Stimulated activated CD4-positive, alpha-beta T cell treated with anti-CD3 and anti-CD28 coated beads, Interleukin-12 subunit alpha, Interleukin-12 subunit beta, amount 100 ng/mL, for 24 hours (primary cell): ENCODE measurements at regions not wholly inside any gene's neighbourhood (a gene's known extent, or its start where the extent isn't known, plus 50 kb on each side); places are given as distances from the start of the nearest gene placed in this dataset.
"Not testable (repeated sequence)": the region's sequence is repeated elsewhere in the genome, so short reads cannot be mapped to it uniquely, and the experiment has no call there.

Experiments used
- DNase-seq, 2 experiments: peaks; one replicate each; pipeline ENCODE4 v3.0.0-alpha.2; 2020; ENCODE audit warnings: low read depth in 2 of 2

DNA sequence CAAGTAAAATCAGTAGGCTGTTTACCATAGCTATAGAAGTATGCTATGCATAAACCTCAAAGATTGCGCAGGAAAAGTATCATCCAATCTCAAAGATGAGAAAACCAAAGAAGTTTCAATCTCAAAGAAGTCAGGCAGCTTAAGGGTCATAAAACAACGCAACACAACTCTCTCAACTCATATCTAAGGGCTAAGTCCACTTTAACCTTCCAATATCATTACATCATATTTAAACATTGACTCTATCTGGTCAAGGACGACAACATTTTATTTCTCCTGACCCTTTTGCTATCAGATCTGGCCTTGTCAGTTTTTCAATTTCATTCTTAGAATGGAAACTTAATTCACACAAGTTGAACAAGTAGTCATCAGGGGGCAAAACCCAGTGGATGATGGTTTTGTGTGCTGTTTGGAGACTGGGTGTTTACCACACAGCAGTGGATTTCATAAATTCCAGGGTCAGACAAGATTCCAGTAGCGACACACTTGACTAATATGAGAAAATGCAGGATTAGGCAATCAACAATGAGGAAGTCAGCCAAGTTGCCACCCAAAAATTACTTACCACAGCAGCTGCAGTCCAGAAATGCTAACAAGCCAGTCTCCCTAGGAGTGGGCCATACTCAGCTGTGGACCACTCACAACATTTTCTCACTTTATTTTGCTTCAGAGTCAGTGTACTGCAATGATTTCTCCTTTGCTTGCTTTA is 108.7 kb upstream of the NBPF26 start:
- DNase-seq = not testable (repeated sequence)

- not testable (repeated sequence) for DNase-seq
Measured at GRCh38 chr1:120617493-120617892, 106.3 kb upstream of the NBPF26 start.

GRCh38 chr1:120619867-120620692 is 103.7 kb upstream of the NBPF26 start:
- not testable (repeated sequence) for DNase-seq

DNA sequence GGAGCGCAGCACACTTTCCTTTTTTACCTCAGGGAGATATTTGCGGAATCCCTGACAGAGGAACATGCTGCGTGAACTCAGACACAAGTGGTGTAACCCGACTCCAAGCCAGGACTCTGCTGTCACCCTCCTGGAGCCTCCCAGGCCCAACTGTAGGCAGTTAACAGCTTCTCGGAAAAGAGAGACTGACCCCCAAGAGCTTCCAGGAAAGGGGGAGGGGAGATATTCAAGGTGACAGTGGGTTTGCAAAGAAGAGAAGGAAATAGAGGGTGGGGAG is 103.1 kb upstream of the NBPF26 start:
- not testable (repeated sequence) for DNase-seq

- not testable (repeated sequence) for DNase-seq
Measured at GRCh38 chr1:120621278-120621677, 102.5 kb upstream of the NBPF26 start.

DNA sequence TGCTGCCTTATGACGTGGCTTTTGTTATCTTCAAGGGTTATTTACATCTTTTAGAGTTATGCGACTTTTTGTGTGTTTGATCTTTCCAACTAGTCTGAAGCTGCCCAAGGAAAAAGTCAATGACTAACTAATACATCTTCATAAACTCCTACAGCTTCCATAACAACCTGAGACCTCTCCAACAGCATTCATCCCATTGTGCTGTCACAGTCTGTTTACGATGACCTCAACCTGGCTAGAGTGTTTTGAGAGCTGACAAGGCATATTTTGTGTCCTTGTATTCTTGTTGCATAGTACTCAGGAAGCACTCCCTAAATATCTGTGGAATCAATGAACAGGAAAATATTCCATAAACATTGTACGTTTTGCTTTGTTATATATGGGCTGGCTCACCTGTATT is 100.2 kb upstream of the NBPF26 start:
- not testable (repeated sequence) for DNase-seq

DNA sequence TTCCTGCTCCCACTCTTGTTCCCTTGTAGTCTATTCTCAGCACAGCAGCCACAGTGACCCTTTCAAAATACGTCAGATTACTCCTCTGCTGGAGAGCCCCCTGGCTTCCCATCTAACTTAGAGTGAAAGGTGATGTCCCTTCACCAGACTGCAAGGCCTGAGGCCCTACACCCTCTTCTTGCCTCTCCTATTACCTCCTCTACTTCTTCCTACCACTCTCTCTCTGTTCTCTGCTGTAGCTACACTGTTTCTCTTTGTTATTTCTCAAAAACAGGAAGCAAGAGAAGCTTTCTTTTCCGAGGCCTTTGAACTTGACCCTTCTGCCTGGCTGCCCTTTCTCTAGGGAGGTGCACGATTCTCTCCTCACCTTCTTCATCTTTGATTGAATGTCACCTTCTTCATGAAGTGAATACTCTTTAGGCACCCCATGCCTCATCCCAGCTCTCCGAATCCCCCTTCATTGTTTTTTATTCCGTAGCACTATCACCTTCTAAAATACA is 99.1 kb upstream of the NBPF26 start:
- DNase-seq = not testable (repeated sequence)

DNA sequence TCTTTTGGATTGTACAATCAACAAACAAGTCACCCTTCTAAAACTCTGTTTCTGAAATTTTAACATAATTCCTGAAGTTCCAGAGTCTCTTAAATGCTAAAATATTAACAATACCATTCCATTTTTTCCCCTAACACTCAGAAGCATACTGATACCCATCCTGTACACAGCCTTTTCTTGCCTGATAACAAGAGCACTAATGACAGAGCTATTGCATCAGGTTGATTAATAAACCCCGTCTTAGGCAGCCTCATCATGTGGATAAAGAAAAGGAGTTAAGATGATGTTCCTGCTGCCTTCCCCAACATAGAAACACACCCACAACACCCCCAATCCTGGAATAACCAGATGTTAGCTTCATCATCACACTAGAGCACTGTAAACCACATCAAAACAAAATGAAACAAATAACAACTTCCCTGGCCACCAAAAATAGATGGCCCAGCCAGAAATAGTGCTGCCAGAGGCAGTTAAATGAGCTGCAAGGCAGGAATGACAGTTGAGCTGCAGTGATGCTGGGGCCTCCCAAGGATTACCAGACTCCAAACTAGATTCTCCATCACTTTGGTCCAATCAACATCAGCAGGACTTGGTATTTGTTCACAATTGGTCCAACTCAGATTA is 93.8 kb upstream of the NBPF26 start:
- DNase-seq = not testable (repeated sequence)

DNA sequence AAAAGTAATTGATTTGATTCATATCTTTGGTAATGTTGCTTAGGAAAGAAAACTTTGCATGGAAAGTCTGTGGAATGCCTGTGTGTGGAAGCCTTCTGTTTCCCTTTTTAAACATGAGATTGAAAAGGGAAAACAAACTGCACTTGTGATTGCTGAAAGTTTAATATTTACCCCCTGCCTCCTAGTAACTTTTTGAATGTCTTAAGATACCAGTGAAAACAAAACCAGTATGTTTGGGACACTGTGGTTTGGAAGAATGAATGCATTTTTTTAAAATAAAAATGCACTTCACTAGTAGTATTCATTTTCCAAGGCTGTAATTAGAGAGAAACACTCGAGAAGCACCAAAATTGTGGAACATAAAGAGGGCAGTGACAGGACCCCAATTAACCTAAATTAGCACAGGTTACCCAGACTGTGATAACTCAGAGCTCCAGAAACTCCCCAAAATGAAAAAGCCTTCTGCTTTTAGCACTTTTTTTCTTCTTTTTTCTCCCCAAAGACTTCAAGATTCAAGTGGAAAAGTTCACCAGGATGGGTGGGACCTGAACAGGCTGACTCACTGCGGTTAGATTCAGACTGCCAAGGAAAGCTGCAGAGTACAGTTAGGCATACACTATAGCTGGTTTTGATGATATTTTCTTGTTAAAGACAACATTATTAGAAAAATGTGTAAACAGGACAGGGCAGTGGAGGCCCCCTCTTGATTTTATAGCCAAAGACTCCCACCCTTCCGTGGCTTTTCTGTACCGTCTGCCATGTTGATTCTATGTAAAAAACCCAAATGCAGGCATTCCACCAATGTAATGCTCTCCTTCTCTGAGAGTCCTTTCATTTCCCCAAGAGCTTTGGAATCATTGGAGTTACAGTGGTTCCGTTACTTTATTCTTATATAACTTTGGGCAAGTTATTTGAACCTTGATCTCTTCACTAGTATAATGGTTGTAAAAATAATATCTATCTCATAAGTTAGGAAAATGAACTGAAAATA is 88.6 kb upstream of the NBPF26 start:
- DNase-seq = not testable (repeated sequence)

DNA sequence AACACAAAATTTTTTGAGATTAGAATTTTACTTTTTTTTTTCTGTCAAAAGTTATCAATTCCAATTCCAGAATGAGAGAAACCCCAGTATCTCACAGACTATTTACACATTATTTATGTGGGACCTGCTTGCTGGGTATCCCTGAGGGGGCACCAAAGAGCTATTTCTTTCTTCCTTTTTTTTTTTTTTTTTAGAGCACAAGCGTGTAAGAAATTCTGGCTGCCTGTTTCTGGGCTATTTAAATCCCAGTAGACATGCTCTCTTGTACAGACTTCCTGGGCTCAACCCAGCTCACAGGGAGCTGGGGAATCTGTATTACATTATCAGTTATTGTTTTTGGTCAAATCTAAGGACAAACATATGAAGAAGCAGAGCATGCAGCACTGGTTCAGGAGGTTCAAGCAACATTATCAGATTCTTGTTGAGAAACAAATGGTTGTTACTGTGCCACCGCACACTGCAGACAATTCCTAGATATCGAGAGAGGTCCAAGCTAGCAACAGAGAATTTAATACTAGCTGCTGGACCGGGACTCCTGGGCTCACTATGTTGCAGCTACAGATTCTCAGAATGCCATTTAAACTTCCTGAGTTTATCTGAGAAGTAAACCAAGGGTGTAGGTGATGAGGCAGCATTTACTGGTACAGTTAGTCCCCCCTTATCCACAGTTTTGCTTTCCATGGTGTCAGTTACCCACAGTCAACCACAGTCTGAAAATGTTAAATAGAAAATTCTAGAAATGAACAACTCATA is 83.3 kb upstream of the NBPF26 start:
- DNase-seq = not testable (repeated sequence)

DNA sequence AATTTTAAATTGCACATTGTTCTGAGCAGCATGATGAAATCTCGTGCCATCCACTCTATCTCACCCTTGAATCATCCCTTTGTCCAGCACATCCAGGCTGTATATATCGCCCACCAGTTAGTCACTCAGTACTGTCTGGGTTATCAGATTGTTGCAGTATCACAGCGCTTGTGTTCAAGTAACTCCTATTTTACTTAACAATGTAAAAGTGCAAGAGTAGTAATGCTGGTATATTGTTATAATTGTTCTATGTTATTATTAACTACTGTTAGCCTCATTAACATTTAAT is 82.8 kb upstream of the NBPF26 start:
- DNase-seq = not testable (repeated sequence)

DNA sequence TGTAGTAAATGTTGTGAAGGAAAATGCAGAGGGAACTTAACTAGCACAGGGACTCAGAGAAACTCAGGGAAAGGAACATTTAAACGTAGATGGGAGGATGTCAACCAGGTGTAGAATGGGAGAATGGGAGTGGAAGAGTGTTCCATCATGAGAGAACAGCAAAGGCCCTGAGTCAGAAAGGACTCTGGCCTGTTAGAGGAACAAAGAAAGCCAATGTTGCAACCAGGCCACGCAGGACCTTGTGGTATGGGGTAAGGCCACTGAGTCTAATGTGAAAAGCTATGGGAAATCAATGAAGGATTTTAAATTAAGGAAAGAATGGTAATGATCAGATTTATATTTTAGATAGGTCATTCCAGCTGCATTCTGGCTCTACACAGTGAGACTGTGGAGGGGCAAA is 76.6 kb upstream of the NBPF26 start:
- DNase-seq = not testable (repeated sequence)

GRCh38 chr1:120648915-120649623 is 74.7 kb upstream of the NBPF26 start:
- DNase-seq = not testable (repeated sequence)

GRCh38 chr1:120649730-120650129 is 74.0 kb upstream of the NBPF26 start:
- not testable (repeated sequence) for DNase-seq

- not testable (repeated sequence) for DNase-seq
Measured at GRCh38 chr1:120654114-120654513, 69.6 kb upstream of the NBPF26 start.

DNA sequence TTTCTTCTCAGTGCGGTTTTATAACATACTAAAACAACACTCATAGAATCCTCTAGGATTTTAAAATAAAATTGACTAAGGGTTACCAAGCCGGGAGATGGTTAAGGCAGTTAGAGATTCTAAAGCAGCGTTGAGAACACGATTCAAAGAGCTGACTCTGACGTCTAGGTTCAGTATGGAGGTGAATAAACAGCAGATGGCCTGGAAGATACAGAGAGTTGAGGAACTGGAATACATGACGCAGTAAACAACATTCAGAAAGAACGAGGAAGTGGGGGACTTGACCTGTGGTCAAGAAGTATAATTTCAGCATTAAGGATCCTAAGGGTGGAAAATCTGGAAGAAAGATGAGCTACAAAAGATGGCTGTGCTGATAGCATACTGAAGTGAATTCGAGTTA is 68.4 kb upstream of the NBPF26 start:
- DNase-seq = not testable (repeated sequence)

DNA sequence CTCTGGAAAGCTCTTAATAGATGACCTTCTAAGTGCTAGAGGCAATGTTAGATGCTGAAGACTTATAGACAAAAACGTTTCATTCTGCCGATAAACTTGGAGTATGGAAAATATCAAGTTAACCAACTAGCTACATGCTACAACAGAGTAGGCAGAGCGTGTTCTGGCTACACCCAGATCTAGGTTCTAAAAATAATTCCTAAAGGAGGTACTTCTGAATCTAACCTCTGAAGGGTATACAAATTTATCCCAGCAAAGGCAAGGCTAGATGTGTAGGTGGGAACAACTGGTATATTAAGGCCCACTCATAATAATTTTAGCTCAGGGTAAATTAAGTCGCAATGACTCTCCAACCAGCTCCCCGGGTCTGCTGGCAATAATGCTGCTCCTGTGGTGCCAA is 67.6 kb upstream of the NBPF26 start:
- DNase-seq = not testable (repeated sequence)

DNA sequence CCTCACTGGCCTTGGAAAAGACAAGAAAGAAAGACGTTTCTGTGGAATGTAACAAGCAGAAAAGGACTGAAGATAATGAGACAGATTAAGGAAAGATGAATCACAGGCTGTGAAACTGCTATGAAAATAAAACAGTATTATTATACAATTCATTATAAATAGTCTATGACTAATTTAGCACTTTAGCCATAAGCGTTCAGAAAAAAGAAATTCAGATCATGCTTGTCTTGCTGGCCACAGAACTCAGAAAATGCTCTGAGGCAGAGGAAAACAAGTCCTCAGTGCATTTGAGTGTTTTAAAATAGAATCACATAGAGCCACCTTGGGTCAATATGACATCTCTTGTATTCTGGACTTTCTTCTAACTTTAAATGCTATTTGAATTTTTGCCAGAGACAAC is 65.9 kb upstream of the NBPF26 start:
- DNase-seq = not testable (repeated sequence)

DNA sequence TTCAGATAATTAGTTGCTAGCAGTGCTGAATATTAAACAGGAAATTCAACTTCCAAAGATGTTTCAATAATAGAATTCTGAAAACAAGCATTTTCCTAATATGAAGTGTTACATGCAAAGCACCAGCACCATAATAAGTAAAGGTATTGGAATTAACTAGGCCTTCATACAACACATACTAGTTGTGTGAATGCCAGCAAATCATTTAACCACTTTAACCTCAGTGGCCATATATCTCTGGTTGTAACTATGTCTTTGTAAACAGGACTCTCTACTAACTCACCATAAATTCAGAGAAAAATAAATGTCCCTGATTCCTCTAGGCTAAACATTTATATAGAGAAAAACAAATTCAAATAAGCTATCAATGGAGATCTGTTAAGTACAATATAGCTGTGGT is 65.1 kb upstream of the NBPF26 start:
- DNase-seq = not testable (repeated sequence)

DNA sequence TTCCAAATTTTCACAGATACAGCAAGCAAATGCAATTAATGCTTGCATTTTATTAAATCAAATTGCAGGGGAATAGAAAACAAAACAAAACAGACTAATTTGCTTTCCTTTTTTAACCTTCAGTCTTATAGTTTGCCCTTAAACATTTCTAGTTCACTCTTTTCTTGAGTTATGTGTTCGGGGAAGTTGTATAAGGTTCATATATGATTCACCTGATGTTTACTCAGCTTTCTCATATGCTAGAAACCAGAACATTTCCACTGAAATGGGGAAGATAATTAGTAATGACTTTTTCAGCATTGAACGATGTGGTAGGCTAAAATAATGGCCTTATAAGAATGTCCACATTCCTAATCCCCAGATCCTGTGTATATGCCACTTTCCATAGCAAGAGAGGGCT is 64.6 kb upstream of the NBPF26 start:
- not testable (repeated sequence) for DNase-seq
